ENCODE measurements at regions not wholly inside any gene's neighbourhood (a gene's known extent, or its start where the extent isn't known, plus 50 kb on each side); places are given as distances from the start of the nearest gene placed in this dataset.

- no peak for TF ChIP-seq POLR2A (IDR thresholded peaks at IDR 0.05; ENCODE audit: low read length)
- no peak for TF ChIP-seq CTCF (IDR thresholded peaks at IDR 0.05)
- no peak for TF ChIP-seq RAD21 (conservative IDR thresholded peaks at IDR 0.05 in 1 of 2, IDR thresholded peaks at IDR 0.05 in 1 of 2)
- TF ChIP-seq MAFK (IDR thresholded peaks at IDR 0.05; ENCODE audit: partially characterized antibody) = no peak
- no peak for TF ChIP-seq EP300 (IDR thresholded peaks at IDR 0.05)
- TF ChIP-seq, protein P1, sequence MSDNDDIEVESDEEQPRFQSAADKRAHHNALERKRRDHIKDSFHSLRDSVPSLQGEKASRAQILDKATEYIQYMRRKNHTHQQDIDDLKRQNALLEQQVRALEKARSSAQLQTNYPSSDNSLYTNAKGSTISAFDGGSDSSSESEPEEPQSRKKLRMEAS (IDR thresholded peaks at IDR 0.05) = no peak
Observed at GRCh38 chr2:123366239-123366837, 658.7 kb upstream of the CNTNAP5 start.
